ENCODE measurements at regions not wholly inside any gene's neighbourhood (a gene's known extent, or its start where the extent isn't known, plus 50 kb on each side); places are given as distances from the start of the nearest gene placed in this dataset.
"Not testable (repeated sequence)": the region's sequence is repeated elsewhere in the genome, so short reads cannot be mapped to it uniquely, and the experiment has no call there.

GRCh38 chr13:18322821-18323220 lies 858.8 kb downstream of the TUBA3C start:
- DNase-seq = not testable (repeated sequence)

GRCh38 chr13:18319653-18320052 lies 862.0 kb downstream of the TUBA3C start:
- DNase-seq = not testable (repeated sequence)

- DNase-seq = not testable (repeated sequence)
These were observed 878.3 kb downstream of the TUBA3C start for GRCh38 chr13:18303240-18303813.

DNA sequence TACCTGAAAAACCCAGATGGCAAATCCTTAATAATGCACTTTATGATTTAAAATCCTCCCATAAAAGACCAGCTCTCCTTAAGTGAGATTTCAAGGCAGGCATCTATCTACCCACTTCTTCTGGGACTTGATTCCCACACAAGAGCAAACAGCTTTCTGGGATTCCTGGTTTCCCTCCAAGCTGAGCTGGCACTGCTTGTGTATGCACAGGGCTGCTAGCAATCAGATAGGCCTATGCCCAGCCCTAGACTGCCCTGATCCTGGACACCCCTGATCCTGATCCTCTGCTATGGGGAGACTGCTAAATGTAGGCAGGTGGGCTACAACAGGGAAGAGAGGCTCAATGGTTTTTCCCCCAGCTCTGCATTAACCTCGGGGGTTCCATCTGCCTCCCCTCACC lies 880.7 kb downstream of the TUBA3C start:
- not testable (repeated sequence) for DNase-seq

- not testable (repeated sequence) for DNase-seq
These were observed 884.3 kb downstream of the TUBA3C start for GRCh38 chr13:18297359-18297758.

DNA sequence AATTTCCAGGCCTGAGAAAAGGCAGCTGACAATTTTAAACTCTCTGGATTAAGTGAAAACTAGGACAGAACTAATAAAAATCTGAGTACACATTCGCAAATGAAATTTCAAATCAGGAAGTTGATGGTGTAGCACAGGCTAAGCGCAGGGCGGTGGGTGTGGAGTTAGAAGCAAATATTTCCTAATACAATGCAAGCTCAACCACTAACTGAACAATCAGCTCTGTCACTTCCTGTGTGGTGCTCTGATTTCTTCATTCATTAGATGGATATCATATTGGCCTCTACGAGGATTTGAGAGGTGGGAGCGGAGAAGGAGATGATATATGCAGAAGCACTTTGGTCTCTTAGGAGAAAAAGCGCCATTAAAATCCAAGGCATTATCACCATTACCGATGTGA lies 885.0 kb downstream of the TUBA3C start:
- not testable (repeated sequence) for DNase-seq

DNA sequence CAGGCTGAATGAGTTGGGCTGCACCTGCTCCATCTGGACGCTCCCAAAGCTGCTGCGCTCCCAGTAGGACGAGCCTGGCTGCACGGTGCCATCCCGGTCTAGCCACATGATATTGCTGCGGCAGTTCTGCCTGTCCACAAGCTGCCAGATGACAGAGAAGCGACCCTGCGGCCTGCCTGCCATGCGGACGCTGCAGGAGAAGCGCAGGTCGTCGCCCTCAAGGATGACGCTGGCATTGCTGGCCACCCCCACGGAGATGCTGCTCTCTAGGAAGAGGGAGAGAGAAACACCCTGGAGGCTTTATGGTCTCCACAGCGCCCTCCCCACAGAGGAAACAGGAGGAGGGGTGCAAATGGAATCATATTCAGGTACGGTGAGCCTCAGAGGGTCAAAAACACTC lies 887.3 kb downstream of the TUBA3C start:
- not testable (repeated sequence) for DNase-seq

DNA sequence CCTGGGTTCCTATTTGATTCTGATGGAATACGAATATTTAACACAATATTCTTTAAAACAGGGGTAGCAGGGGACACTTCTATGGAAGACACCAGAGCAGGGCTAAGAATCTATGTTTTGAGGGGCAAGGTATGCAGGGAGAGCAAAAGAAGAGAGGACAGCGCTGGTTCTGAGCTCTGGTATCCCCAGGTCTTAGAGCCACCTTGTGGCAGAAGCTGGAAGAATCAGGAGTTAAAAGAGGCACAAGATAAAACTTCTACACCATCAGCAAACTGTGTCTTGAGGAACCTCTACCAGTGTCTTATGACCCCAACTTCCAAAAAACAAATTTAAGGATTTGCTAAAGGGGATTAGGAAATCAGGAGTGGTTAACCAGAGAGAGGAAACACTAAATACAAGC lies 894.8 kb downstream of the TUBA3C start:
- not testable (repeated sequence) for DNase-seq

- DNase-seq = not testable (repeated sequence)
These were observed 896.0 kb downstream of the TUBA3C start for GRCh38 chr13:18285663-18286062.

DNA sequence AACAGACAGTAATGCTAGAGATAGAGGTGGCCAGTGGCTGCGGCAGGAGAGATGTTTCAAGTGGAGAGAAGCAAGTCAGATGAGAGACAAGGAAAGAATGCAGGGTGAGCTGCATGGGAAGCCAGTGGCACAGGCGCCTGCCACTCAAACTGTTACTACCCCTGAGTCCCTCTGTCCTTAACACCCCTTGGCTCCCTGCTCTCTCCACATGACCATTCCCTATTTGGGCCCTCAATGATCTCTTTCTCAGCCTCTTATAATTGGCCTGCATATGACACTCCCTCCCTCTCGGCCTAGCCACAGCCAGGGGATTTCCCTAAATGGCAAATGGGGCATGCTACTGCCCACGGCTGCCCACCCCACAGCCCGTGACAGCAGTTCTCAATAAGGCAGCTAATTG lies 897.6 kb downstream of the TUBA3C start:
- DNase-seq = not testable (repeated sequence)

DNA sequence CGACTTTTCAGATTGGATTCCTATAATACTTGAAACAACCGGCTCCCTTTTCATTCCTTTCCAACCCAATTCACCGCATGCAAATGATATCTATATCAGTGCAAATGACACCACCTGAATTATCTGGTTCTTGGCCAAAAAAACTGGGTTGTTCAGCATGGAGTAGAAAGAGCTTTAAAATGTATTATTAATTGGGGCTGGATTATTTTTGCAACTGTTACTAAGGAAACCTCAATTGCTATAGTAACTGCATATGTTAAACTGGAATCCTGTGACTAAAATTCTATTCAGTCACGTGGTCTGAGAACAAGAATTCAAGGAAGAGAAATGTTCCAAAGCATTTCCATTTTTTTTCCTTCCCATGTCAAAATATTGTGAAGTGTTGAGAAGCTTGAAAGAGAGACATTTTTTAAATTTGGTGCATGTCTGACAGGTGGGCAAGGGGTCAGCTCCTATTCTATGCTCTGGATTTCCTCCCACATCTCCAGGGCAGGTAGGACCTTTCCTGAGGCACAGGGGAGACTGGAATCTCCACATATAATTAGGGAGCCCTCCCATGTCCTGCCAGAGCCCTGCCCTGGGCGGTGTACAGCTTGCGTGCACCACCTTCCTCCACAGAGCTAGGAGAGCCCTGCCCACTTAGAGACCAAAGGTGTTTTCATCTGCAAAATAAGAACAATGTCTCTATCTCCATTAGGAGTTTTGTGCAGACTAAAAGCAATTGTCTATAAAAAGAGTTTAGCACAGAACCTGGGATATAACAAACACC lies 899.6 kb downstream of the TUBA3C start:
- not testable (repeated sequence) for DNase-seq

DNA sequence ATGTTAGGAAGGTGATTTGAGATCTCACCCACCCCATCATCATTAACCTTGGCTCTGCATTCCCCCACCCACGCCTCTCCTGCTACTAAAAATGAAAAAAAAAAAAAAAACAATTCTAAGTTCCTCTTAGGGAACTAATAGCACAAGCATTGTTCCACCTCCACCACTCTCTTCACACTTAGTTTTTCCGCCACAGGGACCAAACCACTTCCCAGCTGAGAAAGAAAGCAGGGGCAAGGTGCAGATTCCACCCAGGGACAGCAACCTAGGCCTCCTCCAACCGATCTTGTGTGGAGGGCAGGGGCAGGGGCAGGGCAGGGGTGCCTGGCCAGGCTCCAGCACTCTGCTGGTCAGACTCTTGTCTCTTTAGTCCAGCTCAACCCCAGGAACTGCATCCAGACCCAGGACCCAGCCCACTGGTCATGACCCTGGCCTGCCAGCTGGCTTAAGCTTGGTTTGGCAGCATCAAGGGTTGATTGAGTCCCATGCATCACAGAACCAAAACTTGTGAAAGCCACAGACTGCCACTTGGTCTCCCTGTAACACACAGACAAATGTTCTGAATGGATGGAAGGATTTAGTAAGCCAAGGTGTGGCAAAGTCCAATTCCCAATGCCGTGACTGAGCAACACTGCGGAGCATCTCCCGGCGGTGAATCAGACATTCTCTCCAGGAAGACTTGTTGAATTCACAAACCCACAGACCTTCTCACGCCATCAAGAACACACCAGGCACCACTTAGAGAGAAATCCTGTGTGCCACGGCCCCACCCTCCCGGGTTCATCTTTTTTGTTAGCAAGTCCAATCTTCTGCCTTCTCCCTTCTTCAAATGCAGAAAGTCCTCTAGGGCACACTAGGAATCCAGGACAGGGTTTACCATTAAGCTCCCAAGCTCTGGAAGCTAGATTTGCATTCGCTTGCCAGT lies 900.5 kb downstream of the TUBA3C start:
- not testable (repeated sequence) for DNase-seq

DNA sequence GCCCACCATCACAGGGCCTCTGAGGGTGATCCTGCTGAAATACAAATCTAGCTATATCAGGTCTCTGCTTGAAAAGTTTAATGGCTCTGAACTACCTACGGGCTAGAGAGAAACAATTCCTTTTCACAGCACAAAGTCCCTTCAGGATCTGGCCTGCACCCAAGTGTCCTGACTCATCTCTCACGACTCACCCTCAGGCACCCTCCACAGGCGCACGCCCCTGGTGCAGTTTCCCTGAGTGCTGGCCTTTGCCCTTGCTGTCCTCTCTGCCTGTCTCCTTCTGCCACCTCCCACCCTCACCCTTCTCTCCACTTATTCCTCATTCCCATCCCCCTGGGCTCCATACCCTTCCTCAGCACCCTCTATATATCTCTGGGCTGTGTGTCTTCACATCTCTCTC lies 901.7 kb downstream of the TUBA3C start:
- not testable (repeated sequence) for DNase-seq

- not testable (repeated sequence) for DNase-seq
These were observed 904.3 kb downstream of the TUBA3C start for GRCh38 chr13:18277372-18277771.

DNA sequence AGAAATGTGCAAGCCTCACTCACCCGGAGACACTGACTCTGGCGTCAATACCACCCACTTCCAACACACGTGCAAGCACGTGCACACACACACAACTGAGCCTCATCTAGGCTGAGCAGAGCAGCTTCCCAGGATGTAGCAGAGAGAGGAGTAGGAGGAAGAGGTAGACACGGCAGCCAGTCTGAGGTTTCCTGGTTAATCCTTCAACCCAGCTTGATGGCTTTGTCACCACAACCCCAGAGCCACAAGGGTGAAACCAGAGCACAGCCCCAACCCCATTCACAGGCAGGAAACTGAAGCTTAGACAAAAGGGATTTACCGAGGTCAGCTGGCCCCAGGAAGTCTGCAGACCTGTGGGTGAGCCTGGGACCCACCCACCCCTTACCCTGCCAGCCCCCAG lies 905.3 kb downstream of the TUBA3C start:
- DNase-seq = not testable (repeated sequence)

- DNase-seq = not testable (repeated sequence)
These were observed 907.7 kb downstream of the TUBA3C start for GRCh38 chr13:18273785-18274514.

GRCh38 chr13:18258801-18259419 lies 922.7 kb downstream of the TUBA3C start:
- DNase-seq = not testable (repeated sequence)

DNA sequence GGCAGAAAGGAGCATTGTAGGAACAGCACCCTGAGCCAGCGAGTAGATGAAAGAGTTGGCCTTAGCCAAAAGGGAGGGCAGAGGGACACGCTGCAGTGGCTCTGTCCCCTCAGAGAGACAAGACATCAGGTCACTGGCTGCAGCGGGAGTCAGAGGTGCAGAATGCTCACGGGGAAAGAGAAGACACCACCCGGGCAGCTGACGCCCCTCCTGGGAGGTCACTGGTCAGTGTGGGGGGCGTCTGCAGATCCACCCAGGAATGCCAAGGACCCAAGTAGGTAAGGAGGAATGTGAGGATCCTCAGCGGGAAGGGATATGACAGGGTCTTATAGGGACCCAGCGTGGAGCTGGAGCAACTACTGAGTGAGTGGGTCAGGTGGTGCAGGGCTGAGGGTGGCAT lies 923.9 kb downstream of the TUBA3C start:
- not testable (repeated sequence) for DNase-seq

- not testable (repeated sequence) for DNase-seq
These were observed 928.8 kb downstream of the TUBA3C start for GRCh38 chr13:18252848-18253247.

DNA sequence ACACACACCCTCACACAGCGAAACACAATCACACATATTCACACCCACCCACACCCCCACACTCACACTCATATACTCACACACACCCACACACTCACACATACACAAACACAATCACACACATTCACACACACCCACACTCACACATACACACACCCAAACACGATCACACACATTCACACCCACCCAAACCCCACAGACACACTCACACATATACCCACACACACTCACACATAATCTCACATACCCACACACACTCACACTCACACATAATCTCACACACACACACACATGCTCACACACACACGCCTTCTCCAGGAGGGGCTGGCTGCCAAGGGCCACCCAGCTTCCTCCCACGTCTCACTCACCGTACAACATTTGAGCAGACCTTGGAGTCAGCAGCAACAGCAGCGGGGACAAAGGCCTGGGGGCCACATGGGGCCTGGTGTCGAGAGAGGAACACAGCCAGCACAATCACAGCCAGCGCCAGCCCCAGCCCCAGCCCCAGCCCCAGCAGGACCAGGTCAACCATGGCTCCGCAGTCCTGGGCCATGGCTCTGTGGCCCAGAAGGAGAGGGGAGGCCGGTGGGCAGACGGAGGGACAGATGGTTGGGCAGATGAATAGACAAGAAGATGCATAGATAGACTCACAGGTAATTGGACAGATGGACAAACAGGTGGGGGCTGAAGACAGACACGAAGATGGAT lies 932.9 kb downstream of the TUBA3C start:
- not testable (repeated sequence) for DNase-seq

DNA sequence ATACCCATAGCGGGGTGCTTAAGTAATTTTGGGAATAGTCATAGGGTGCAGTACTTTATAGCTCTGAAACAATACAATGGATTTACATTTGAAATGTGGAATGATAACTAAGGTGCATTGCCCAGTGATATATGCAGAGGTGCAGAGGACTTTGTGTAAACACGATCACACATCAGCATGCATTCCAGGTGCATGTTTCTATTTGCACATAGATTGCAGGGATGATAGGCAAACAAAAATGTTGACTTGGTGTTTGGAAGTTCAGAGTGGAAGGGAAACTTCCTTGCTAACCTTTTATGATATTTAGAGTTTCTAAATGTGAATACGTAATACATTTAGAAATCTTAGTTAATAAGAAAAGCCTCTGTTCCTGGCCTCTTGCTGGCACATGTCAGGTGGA lies 941.5 kb downstream of the TUBA3C start:
- not testable (repeated sequence) for DNase-seq

Measured in stimulated activated CD8-positive, alpha-beta memory T cell treated with anti-CD3 and anti-CD28 coated beads, Interleukin-4, amount 100 ng/mL, for 48 hours (primary cell).